ENCODE measurements at regions not wholly inside any gene's neighbourhood (a gene's known extent, or its start where the extent isn't known, plus 50 kb on each side); places are given as distances from the start of the nearest gene placed in this dataset.
"Not testable (repeated sequence)": the region's sequence is repeated elsewhere in the genome, so short reads cannot be mapped to it uniquely, and the experiment has no call there.

DNA sequence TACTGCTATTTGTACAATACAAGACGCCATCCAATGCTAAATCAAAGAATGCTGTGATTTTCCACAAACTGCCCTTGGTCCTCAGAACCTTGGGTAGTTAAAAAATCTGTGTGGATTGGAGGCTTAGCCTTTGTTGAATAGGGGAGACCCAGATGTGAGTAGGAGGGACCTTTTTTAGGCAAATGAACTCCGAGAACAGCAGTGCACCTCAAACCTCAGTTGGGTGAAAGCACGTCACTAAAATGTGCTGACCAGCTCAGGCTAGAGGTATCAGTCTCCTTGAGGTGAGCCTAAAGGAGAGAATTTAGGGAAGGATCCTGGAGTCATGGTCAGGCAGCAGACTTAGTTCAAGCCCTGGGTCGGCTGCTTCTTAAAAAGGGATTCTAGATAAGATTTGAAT is 200.7 kb downstream of the SOX2 start:
- H3K4me3 ChIP-seq (ENCODE audit: insufficient read depth, low read depth, low read length, poor library complexity, severe bottlenecking): no peak overlapping the region
- no peaks in the 10 kb centered on the region for H3K9me3 ChIP-seq (ENCODE audit: control insufficient read depth, low read length)
- no peak overlapping the region for H3K27ac ChIP-seq (ENCODE audit: insufficient read depth, low read length, poor library complexity, severe bottlenecking)
- H3K4me1 ChIP-seq (ENCODE audit: control insufficient read depth, insufficient read depth, low read length, poor library complexity, severe bottlenecking): no peaks in the 10 kb centered on the region
- no peaks in the 10 kb centered on the region for H3K36me3 ChIP-seq (ENCODE audit: control insufficient read depth, insufficient read depth, low read length)
- DNase-seq: no peak
- no peaks in the 10 kb centered on the region for H3K27me3 ChIP-seq (replicated peaks; ENCODE audit: control insufficient read depth, insufficient read depth, low read length, poor library complexity, severe bottlenecking)

DNA sequence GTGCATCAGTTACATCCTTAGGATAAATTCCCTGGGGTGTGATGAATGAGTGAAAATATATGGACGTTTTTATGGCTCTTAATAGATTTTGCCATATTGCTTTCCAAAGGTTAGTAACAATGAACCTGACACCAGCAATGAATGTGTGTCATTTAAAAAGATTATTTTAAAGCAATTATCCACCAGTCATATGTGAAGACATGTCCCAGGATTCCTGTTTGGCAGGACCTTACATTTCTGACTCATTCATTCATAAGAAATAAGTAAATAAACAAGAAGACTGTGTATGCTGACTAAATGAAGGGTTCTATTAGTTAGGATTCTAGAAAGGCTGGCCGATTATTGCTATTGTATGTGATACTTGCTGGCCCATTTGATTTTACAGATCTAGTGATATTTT is 201.5 kb downstream of the SOX2 start:
- no peaks in the 10 kb centered on the region for H3K36me3 ChIP-seq (ENCODE audit: control insufficient read depth, insufficient read depth, low read length)
- DNase-seq: no peak
- H3K27me3 ChIP-seq (replicated peaks; ENCODE audit: control insufficient read depth, insufficient read depth, low read length, poor library complexity, severe bottlenecking): no peaks in the 10 kb centered on the region
- H3K27ac ChIP-seq (ENCODE audit: insufficient read depth, low read length, poor library complexity, severe bottlenecking): no peak overlapping the region
- no peak overlapping the region for H3K4me3 ChIP-seq (ENCODE audit: insufficient read depth, low read depth, low read length, poor library complexity, severe bottlenecking)
- no peaks in the 10 kb centered on the region for H3K9me3 ChIP-seq (ENCODE audit: control insufficient read depth, low read length)
- no peaks in the 10 kb centered on the region for H3K4me1 ChIP-seq (ENCODE audit: control insufficient read depth, insufficient read depth, low read length, poor library complexity, severe bottlenecking)

DNA sequence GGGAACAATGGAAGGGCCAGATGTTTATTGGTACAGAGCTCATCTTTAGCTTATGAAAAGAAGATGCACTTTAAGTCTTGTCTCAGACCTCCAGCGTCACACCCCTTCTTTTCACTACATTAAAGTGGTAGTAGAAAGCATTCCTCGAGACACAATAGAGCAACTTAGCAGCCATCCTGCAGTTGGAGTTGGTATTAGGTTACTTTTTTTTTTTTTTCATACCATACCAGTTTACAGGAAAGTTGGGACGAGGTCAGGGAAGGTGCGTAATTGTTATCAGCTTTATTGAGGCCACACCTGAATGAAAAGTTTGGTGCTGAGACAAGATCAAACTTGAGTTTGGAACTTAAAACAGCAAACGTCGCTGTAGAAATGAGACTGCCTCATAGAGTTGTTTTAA is 203.8 kb downstream of the SOX2 start:
- DNase-seq: no peak
- Histone ChIP-seq H3K27ac (ENCODE audit: insufficient read depth, low read length, poor library complexity, severe bottlenecking) (no peak overlapping the region), H3K4me3 (ENCODE audit: insufficient read depth, low read depth, low read length, poor library complexity, severe bottlenecking) (no peak overlapping the region)

DNA sequence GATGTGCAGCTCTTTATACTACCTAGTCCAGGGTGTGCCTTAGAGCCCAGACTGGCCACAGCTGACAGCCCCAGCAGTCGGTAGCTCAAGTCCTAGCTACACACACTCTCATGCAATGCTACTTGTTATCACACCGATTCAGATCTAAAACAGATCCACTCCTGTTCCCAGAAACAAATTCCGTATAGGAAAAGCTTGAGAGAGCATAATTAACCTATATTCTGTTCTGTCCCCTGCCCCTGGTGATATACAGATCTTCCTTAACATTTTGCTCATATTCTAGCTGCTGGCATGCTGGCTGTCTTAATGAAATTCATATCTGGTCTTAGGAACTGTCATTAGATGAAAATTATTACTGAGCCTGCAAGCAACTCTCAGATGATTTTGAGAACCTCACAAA is 204.3 kb downstream of the SOX2 start:
- H3K36me3 ChIP-seq (ENCODE audit: control insufficient read depth, insufficient read depth, low read length): no peaks in the 10 kb centered on the region
- no peak overlapping the region for H3K27ac ChIP-seq (ENCODE audit: insufficient read depth, low read length, poor library complexity, severe bottlenecking)
- no peak for DNase-seq

More for the DNA sequence above, 203.8 kb downstream of the SOX2 start:
- Histone ChIP-seq H3K9me3 (ENCODE audit: control insufficient read depth, low read length) (no peaks in the 10 kb centered on the region), H3K27me3 (replicated peaks; ENCODE audit: control insufficient read depth, insufficient read depth, low read length, poor library complexity, severe bottlenecking) (no peaks in the 10 kb centered on the region), H3K36me3 (ENCODE audit: control insufficient read depth, insufficient read depth, low read length) (no peaks in the 10 kb centered on the region), H3K4me1 (ENCODE audit: control insufficient read depth, insufficient read depth, low read length, poor library complexity, severe bottlenecking) (no peaks in the 10 kb centered on the region)

DNA sequence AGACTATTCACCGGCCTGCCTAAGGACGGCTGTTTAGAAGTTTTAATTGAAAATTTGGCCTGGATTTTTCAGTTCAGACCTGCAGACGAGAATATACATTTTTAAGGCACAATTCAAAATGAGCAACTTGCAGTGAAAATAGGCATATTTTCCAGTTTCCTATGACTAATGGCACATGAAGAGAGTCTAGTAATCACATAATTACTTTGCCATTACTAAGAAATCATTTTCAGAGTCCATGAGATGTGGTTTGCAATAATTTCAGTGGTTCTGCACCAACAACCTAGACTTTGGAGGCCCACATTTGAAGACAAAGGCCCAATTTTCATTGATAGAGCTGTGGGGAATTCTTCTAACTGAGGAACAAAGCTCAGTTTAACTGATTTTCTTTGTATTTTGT is 205.3 kb downstream of the SOX2 start:
- no peaks in the 10 kb centered on the region for H3K36me3 ChIP-seq (ENCODE audit: control insufficient read depth, insufficient read depth, low read length)
- no peak for DNase-seq
- no peaks in the 10 kb centered on the region for H3K27me3 ChIP-seq (replicated peaks; ENCODE audit: control insufficient read depth, insufficient read depth, low read length, poor library complexity, severe bottlenecking)
- H3K4me1 ChIP-seq (ENCODE audit: control insufficient read depth, insufficient read depth, low read length, poor library complexity, severe bottlenecking): no peaks in the 10 kb centered on the region
- no peak overlapping the region for H3K4me3 ChIP-seq (ENCODE audit: insufficient read depth, low read depth, low read length, poor library complexity, severe bottlenecking)
- no peak overlapping the region for H3K27ac ChIP-seq (ENCODE audit: insufficient read depth, low read length, poor library complexity, severe bottlenecking)
- no peaks in the 10 kb centered on the region for H3K9me3 ChIP-seq (ENCODE audit: control insufficient read depth, low read length)

More for the DNA sequence above, 204.3 kb downstream of the SOX2 start:
- Histone ChIP-seq H3K4me1 (ENCODE audit: control insufficient read depth, insufficient read depth, low read length, poor library complexity, severe bottlenecking) (no peaks in the 10 kb centered on the region), H3K27me3 (replicated peaks; ENCODE audit: control insufficient read depth, insufficient read depth, low read length, poor library complexity, severe bottlenecking) (no peaks in the 10 kb centered on the region), H3K4me3 (ENCODE audit: insufficient read depth, low read depth, low read length, poor library complexity, severe bottlenecking) (no peak overlapping the region), H3K9me3 (ENCODE audit: control insufficient read depth, low read length) (no peaks in the 10 kb centered on the region)

DNA sequence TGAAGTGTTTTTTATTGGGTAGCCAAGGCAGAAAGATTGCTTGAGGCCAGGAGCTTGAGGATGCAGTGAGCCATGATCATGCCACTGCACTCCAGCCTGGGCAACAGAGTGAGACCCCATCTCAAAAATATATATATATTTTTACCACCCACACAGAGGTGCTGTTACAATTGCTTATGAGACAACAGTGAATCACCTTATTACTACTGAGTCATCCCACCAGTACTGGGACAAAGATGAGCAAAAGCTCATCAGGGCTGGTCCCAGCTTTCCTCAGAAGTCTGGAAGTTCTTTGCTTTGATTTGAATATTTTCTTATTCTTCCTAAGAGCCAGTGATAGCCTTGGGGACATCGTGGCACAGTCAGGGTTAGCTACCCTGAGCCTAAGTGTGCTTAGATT is 207.7 kb downstream of the SOX2 start:
- no peak overlapping the region for H3K27ac ChIP-seq (ENCODE audit: insufficient read depth, low read length, poor library complexity, severe bottlenecking)
- no peaks in the 10 kb centered on the region for H3K4me1 ChIP-seq (ENCODE audit: control insufficient read depth, insufficient read depth, low read length, poor library complexity, severe bottlenecking)
- DNase-seq: no peak
- no peaks in the 10 kb centered on the region for H3K36me3 ChIP-seq (ENCODE audit: control insufficient read depth, insufficient read depth, low read length)
- H3K27me3 ChIP-seq (replicated peaks; ENCODE audit: control insufficient read depth, insufficient read depth, low read length, poor library complexity, severe bottlenecking): no peaks in the 10 kb centered on the region
- H3K9me3 ChIP-seq (ENCODE audit: control insufficient read depth, low read length): no peaks in the 10 kb centered on the region
- H3K4me3 ChIP-seq (ENCODE audit: insufficient read depth, low read depth, low read length, poor library complexity, severe bottlenecking): no peak overlapping the region

DNA sequence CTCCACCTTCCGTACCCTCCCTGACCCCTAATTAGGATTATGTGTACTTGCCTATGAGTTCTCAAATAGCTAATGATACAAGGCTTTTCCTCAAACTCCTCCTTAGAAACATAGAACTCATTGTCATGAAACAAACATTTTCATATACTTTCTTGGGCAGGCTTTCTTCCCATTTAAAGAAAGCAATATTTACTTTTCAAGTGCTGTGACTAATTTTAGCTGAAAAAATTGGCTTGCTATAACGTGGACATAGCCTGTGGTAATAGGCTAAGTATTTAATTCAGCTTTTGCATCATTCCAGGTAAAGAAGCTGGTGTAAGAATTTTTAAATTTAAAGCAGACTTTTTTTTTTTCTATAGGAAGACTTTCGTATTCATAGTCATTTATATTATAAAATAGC is 208.7 kb downstream of the SOX2 start:
- no peaks in the 10 kb centered on the region for H3K9me3 ChIP-seq (ENCODE audit: control insufficient read depth, low read length)
- H3K4me1 ChIP-seq (ENCODE audit: control insufficient read depth, insufficient read depth, low read length, poor library complexity, severe bottlenecking): no peaks in the 10 kb centered on the region
- H3K27me3 ChIP-seq (replicated peaks; ENCODE audit: control insufficient read depth, insufficient read depth, low read length, poor library complexity, severe bottlenecking): no peaks in the 10 kb centered on the region
- H3K36me3 ChIP-seq (ENCODE audit: control insufficient read depth, insufficient read depth, low read length): no peaks in the 10 kb centered on the region
- H3K4me3 ChIP-seq (ENCODE audit: insufficient read depth, low read depth, low read length, poor library complexity, severe bottlenecking): no peak overlapping the region
- no peak overlapping the region for H3K27ac ChIP-seq (ENCODE audit: insufficient read depth, low read length, poor library complexity, severe bottlenecking)
- no peak for DNase-seq

DNA sequence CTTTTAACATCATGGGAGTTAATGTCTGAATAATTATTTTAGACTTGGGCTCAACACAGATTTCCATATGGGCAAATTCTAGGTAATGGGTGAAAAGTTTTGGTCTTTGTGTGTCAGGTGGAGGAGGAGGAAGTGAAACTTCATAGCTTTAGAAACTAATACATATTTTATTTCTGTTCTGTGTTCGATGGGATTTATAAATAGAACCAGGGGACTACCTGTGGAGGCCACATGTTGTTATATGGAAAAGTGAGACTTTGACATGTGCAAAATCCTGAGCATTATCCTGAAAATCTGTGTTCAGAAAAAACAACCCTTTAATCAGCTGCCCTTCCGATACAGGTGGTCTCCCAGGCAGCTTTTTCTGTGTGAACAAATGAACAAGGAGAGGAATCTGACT is 209.5 kb downstream of the SOX2 start:
- no peaks in the 10 kb centered on the region for H3K4me1 ChIP-seq (ENCODE audit: control insufficient read depth, insufficient read depth, low read length, poor library complexity, severe bottlenecking)
- no peak overlapping the region for H3K27ac ChIP-seq (ENCODE audit: insufficient read depth, low read length, poor library complexity, severe bottlenecking)
- no peak overlapping the region for H3K4me3 ChIP-seq (ENCODE audit: insufficient read depth, low read depth, low read length, poor library complexity, severe bottlenecking)
- no peaks in the 10 kb centered on the region for H3K36me3 ChIP-seq (ENCODE audit: control insufficient read depth, insufficient read depth, low read length)
- H3K27me3 ChIP-seq (replicated peaks; ENCODE audit: control insufficient read depth, insufficient read depth, low read length, poor library complexity, severe bottlenecking): no peaks in the 10 kb centered on the region
- no peaks in the 10 kb centered on the region for H3K9me3 ChIP-seq (ENCODE audit: control insufficient read depth, low read length)
- DNase-seq: no peak

DNA sequence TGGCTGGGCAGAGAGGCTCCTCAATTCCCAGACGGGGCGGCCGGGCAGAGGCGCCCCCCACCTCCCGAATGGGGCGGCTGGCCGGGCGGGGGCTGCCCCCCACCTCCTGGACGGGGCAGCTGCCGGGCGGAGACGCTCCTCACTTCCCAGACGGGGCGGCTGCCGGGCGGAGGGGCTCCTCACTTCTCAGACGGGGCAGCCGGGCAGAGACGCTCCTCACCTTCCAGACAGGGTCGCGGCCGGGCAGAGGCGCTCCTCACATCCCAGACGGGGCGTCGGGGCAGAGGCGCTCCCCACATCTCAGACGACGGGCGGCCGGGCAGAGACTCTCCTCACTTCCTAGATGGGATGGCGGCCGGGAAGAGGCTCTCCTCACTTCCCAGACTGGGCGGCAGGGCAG is 214.1 kb downstream of the SOX2 start:
- not testable (repeated sequence) for DNase-seq; H3K9me3 ChIP-seq (ENCODE audit: control insufficient read depth, low read length); H3K4me1 ChIP-seq (ENCODE audit: control insufficient read depth, insufficient read depth, low read length, poor library complexity, severe bottlenecking); H3K4me3 ChIP-seq (ENCODE audit: insufficient read depth, low read depth, low read length, poor library complexity, severe bottlenecking); H3K27ac ChIP-seq (ENCODE audit: insufficient read depth, low read length, poor library complexity, severe bottlenecking); H3K27me3 ChIP-seq (replicated peaks; ENCODE audit: control insufficient read depth, insufficient read depth, low read length, poor library complexity, severe bottlenecking); H3K36me3 ChIP-seq (ENCODE audit: control insufficient read depth, insufficient read depth, low read length)

DNA sequence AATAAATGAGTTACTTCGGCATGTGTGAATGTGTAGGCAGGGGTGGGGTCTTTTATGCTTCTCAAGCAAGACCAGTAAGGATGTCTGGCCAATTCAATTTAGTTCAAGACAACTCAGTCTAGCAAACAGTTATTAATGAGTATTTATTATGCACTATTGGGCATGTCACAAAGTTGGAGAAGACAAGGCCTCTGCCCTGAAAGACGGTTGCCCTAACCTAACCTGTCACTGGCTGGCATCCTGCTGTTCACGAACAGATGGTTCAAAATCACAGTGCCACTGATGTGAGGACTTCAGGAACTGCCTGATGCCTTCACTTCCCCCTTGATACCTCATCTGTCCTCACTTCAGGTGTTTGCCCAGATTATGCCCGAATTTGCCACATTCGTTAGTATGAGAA is 217.8 kb downstream of the SOX2 start:
- Histone ChIP-seq H3K36me3 (ENCODE audit: control insufficient read depth, insufficient read depth, low read length) (no peaks in the 10 kb centered on the region), H3K27ac (ENCODE audit: insufficient read depth, low read length, poor library complexity, severe bottlenecking) (no peak overlapping the region), H3K4me3 (ENCODE audit: insufficient read depth, low read depth, low read length, poor library complexity, severe bottlenecking) (no peak overlapping the region), H3K4me1 (ENCODE audit: control insufficient read depth, insufficient read depth, low read length, poor library complexity, severe bottlenecking) (no peaks in the 10 kb centered on the region), H3K27me3 (replicated peaks; ENCODE audit: control insufficient read depth, insufficient read depth, low read length, poor library complexity, severe bottlenecking) (no peaks in the 10 kb centered on the region), H3K9me3 (ENCODE audit: control insufficient read depth, low read length) (no peaks in the 10 kb centered on the region)
- DNase-seq: no peak

DNA sequence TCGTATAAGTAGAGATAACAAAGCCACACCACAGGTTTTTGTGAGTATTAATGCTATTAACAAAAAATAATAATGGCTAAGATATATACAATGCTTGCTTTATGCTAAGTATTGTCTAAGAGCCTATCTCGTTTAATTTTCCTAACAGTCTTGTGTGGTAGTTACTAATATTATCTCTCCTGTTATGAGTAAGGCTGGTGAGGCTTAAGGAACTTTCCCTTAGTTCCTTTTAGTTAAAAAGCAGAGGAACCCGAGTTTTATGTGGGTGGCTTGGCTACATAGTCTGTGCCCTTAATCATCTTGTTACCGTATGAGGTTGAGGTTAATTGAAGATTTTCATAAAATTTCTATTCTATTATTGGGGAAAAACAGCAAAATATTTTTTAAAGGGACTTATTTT is 218.4 kb downstream of the SOX2 start:
- Histone ChIP-seq H3K36me3 (ENCODE audit: control insufficient read depth, insufficient read depth, low read length) (no peaks in the 10 kb centered on the region), H3K9me3 (ENCODE audit: control insufficient read depth, low read length) (no peaks in the 10 kb centered on the region), H3K4me1 (ENCODE audit: control insufficient read depth, insufficient read depth, low read length, poor library complexity, severe bottlenecking) (no peaks in the 10 kb centered on the region), H3K4me3 (ENCODE audit: insufficient read depth, low read depth, low read length, poor library complexity, severe bottlenecking) (no peak overlapping the region), H3K27me3 (replicated peaks; ENCODE audit: control insufficient read depth, insufficient read depth, low read length, poor library complexity, severe bottlenecking) (no peaks in the 10 kb centered on the region), H3K27ac (ENCODE audit: insufficient read depth, low read length, poor library complexity, severe bottlenecking) (no peak overlapping the region)
- no peak for DNase-seq
